ENCODE measurements at regions not wholly inside any gene's neighbourhood (a gene's known extent, or its start where the extent isn't known, plus 50 kb on each side); places are given as distances from the start of the nearest gene placed in this dataset.
"Not testable (repeated sequence)": the region's sequence is repeated elsewhere in the genome, so short reads cannot be mapped to it uniquely, and the experiment has no call there.

DNA sequence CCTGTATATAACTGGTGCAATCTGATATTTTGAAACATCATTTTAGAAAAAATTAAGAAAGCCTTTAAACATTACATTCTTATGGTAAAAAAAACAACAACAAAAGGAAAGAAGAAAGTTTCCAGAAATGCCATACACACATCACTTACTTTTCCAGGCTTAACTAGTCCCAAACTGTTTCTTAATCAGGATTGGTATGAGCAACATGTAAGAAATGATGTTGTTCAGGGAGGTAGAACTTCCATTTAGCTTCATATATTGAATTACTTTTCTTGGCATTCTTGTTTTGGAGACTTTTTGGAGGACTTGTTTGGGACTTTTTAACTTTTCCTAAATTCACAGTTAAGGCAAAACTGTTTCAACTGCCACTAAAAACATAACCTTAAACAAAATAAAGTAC, 791.5 kb downstream of the METTL15 start:
- no TSS peak for BruUV-seq (replicated peaks)
- Mint-ChIP-seq H3K4me1 (ENCODE audit: low read depth, unreplicated experiment) (peaks cover 15% of the 10 kb centered on the region), H3K9me3 (ENCODE audit: low read depth, unreplicated experiment) (no peaks in the 10 kb centered on the region), H3K36me3 (ENCODE audit: insufficient read depth, unreplicated experiment) (no peaks in the 10 kb centered on the region), H3K27me3 (ENCODE audit: unreplicated experiment) (no peaks in the 10 kb centered on the region), H3K27ac (ENCODE audit: unreplicated experiment) (no peak overlapping the region), H3K4me3 (ENCODE audit: low read depth, unreplicated experiment) (no peak overlapping the region)
- CTCF ChIA-PET: interaction anchor here (0.6 kb wide), 1 partner anchor 31 kb away, joined by 3 read pairs; no protein-coding TSS in a partner anchor
- TF ChIP-seq, protein P1, sequence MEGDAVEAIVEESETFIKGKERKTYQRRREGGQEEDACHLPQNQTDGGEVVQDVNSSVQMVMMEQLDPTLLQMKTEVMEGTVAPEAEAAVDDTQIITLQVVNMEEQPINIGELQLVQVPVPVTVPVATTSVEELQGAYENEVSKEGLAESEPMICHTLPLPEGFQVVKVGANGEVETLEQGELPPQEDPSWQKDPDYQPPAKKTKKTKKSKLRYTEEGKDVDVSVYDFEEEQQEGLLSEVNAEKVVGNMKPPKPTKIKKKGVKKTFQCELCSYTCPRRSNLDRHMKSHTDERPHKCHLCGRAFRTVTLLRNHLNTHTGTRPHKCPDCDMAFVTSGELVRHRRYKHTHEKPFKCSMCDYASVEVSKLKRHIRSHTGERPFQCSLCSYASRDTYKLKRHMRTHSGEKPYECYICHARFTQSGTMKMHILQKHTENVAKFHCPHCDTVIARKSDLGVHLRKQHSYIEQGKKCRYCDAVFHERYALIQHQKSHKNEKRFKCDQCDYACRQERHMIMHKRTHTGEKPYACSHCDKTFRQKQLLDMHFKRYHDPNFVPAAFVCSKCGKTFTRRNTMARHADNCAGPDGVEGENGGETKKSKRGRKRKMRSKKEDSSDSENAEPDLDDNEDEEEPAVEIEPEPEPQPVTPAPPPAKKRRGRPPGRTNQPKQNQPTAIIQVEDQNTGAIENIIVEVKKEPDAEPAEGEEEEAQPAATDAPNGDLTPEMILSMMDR (IDR thresholded peaks at IDR 0.05; ENCODE audit: unreplicated experiment): no peak
- intact Hi-C loops (cut with micrococcal nuclease; ENCODE audit: unreplicated experiment): no loop called here
- no peak for DNase-seq

DNA sequence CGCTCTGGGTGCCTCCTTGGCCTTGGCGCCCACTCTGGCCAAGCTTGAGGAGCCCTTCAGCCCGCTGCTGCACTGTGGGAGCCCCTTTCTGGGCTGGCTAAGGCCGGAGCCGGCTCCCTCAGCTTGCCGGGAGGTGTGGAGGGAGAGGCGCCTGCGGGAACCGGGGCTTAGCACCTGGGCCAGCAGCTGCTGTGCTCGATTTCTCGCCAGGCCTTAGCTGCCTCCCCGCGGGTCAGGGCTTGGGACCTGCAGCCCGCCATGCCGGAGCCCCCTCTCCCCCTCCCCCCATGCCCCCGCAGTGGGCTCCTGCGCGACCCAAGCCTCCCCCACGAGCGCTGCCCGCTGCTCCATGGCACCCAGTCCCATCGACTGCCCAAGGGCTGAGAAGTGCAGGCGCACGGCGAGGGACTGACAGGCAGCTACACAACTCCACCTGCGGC, 782.4 kb downstream of the METTL15 start:
- H3K4me3 Mint-ChIP-seq (ENCODE audit: low read depth, unreplicated experiment); CTCF ChIA-PET; H3K9me3 Mint-ChIP-seq (ENCODE audit: low read depth, unreplicated experiment); intact Hi-C loops (cut with micrococcal nuclease; ENCODE audit: unreplicated experiment); H3K27ac Mint-ChIP-seq (ENCODE audit: unreplicated experiment); H3K4me1 Mint-ChIP-seq (ENCODE audit: low read depth, unreplicated experiment); H3K27me3 Mint-ChIP-seq (ENCODE audit: unreplicated experiment); H3K36me3 Mint-ChIP-seq (ENCODE audit: insufficient read depth, unreplicated experiment); DNase-seq; BruUV-seq (replicated peaks): not testable (repeated sequence)

DNA sequence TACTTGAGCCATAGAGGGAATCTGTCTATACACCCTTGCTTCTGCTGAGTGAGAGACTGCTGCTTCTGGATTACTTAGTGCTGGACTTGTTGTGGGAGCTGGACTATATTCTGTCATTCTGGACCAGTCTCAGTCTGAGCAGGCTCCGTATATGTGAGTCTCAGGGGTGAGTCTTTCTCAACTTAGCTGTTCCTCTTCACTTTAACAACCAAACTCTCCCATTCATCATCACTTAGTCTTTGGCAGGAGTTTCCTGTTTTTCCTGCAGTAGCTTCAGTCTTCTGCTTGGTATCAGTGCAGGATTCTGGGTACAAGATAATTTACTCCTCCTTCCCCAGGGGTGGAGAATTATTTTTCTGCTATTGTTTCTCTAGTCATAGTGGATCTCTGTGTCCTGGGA, 779.5 kb downstream of the METTL15 start:
- CTCF ChIA-PET: no interaction called here
- Mint-ChIP-seq H3K4me1 (ENCODE audit: low read depth, unreplicated experiment) (peaks cover 3% of the 10 kb centered on the region), H3K27me3 (ENCODE audit: unreplicated experiment) (no peaks in the 10 kb centered on the region), H3K4me3 (ENCODE audit: low read depth, unreplicated experiment) (no peak overlapping the region), H3K9me3 (ENCODE audit: low read depth, unreplicated experiment) (peaks cover 6% of the 10 kb centered on the region), H3K27ac (ENCODE audit: unreplicated experiment) (no peak overlapping the region), H3K36me3 (ENCODE audit: insufficient read depth, unreplicated experiment) (no peaks in the 10 kb centered on the region)
- BruUV-seq (replicated peaks): no TSS peak
- TF ChIP-seq, protein P1 (IDR thresholded peaks at IDR 0.05; ENCODE audit: unreplicated experiment): no peak
- no peak for DNase-seq
- intact Hi-C loops (cut with micrococcal nuclease; ENCODE audit: unreplicated experiment): no loop called here

DNA sequence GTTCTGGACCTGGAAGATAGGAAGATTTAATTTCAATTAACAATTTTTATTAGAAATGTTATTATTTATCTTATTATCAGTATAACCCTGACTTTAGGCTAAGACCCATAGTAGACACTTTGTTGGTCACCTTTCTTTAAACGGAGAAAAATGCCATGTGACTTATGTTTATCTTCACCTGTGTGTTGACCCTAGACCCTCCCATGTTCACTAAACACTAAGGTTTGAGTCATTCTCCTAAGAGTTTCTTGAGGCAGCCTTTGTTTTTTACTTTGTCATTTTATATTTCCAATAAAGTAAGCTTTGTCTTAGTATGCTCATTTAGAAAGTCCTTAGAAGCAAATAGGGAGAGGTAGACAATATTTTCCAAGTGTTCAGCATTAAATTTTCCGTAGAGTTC, 771.7 kb downstream of the METTL15 start:
- intact Hi-C loops (cut with micrococcal nuclease; ENCODE audit: unreplicated experiment): no loop called here
- BruUV-seq (replicated peaks): no TSS peak
- Mint-ChIP-seq H3K27me3 (ENCODE audit: unreplicated experiment) (no peaks in the 10 kb centered on the region), H3K9me3 (ENCODE audit: low read depth, unreplicated experiment) (peaks cover 10% of the 10 kb centered on the region), H3K4me1 (ENCODE audit: low read depth, unreplicated experiment) (peaks cover 10% of the 10 kb centered on the region), H3K27ac (ENCODE audit: unreplicated experiment) (no peak overlapping the region), H3K4me3 (ENCODE audit: low read depth, unreplicated experiment) (no peak overlapping the region), H3K36me3 (ENCODE audit: insufficient read depth, unreplicated experiment) (no peaks in the 10 kb centered on the region)
- no peak for DNase-seq
- CTCF ChIA-PET: no interaction called here
- TF ChIP-seq, protein P1 (IDR thresholded peaks at IDR 0.05; ENCODE audit: unreplicated experiment): no peak

DNA sequence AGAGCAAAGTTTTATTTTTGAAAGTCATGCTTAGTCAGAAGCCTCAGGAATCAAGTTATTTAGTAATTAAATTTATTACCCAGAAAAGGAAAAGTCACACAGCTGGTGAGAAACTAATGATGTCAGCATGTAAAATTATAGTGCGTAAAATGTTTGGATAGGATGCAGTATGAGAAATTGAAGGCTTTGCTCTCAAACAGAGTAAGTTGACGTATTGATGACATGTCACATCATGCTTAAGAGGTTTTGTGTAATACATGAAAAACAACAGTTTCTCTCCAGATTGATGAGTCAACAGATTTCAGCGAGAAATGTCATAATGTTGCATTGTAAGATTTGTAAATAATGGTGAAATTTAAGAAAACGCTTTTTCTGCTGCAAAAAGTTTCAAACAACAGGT, 769.8 kb downstream of the METTL15 start:
- TF ChIP-seq, protein P1 (IDR thresholded peaks at IDR 0.05; ENCODE audit: unreplicated experiment): no peak
- H3K4me1 Mint-ChIP-seq (ENCODE audit: low read depth, unreplicated experiment): peaks cover 10% of the 10 kb centered on the region
- no peaks in the 10 kb centered on the region for H3K27me3 Mint-ChIP-seq (ENCODE audit: unreplicated experiment)
- peaks cover 7% of the 10 kb centered on the region for H3K9me3 Mint-ChIP-seq (ENCODE audit: low read depth, unreplicated experiment)
- intact Hi-C loops (cut with micrococcal nuclease; ENCODE audit: unreplicated experiment): no loop called here
- no peak overlapping the region for H3K27ac Mint-ChIP-seq (ENCODE audit: unreplicated experiment)
- no peak overlapping the region for H3K4me3 Mint-ChIP-seq (ENCODE audit: low read depth, unreplicated experiment)
- CTCF ChIA-PET: no interaction called here
- no peaks in the 10 kb centered on the region for H3K36me3 Mint-ChIP-seq (ENCODE audit: insufficient read depth, unreplicated experiment)
- DNase-seq: no peak
- BruUV-seq (replicated peaks): no TSS peak

Data from Calu3 (cell line).